HG03457 (cell line): ENCODE measurements at regions not wholly inside any gene's neighbourhood (a gene's known extent, or its start where the extent isn't known, plus 50 kb on each side); places are given as distances from the start of the nearest gene placed in this dataset.
"Not testable (repeated sequence)": the region's sequence is repeated elsewhere in the genome, so short reads cannot be mapped to it uniquely, and the experiment has no call there.

Experiments
- ATAC-seq: cut with Tn5 transposase; IDR thresholded peaks from one replicate; pipeline ENCODE4 v1.9.1; 2021; ENCODE audit warnings: moderate number of reproducible peaks; ENCODE audit not compliant: unreplicated experiment

DNA sequence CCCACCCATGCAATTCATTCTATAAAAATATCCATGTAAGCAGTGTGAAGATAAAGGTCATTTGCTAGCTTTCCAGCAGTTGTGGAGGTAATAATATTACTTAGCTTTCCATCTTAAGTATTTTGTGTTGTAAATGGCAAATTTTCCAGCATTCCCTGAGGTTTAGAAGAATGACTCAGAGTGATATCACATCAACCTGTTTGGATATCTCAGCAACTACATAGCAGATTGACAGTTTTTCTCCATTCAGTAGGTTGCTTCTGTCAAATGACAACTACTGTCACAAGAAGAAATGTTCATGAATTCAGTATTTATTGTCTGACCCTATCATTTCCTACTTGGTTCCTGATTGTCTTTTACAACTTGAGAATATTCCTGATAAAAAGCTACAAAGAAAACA lies 434.9 kb upstream of the GALNTL6 start:
- no peak for ATAC-seq

GRCh38 chr4:171376724-171377123 lies 436.5 kb upstream of the GALNTL6 start:
- ATAC-seq: no peak

- ATAC-seq: no peak
Observed at GRCh38 chr4:171353535-171353934, 459.7 kb upstream of the GALNTL6 start.

GRCh38 chr4:171348090-171348489 lies 465.1 kb upstream of the GALNTL6 start:
- ATAC-seq: no peak

DNA sequence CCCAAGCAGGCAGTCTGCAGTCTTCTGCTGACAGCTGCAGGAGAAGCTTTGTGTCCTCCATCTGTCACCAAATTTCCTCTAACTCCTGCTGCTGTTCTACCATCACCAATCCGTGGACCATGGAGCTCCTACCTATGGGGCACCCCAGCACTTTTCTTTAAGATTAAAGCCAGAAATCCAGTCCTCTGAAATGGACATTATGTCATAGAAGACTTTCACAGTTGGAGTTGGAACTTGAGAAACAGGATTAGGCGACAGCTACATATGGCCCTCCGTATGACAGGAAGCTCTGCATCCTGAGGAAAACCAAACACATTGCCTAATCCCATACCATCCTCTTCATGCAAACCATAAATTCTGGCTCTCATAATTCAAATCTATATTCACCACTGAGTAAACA lies 470.6 kb upstream of the GALNTL6 start:
- ATAC-seq: no peak

DNA sequence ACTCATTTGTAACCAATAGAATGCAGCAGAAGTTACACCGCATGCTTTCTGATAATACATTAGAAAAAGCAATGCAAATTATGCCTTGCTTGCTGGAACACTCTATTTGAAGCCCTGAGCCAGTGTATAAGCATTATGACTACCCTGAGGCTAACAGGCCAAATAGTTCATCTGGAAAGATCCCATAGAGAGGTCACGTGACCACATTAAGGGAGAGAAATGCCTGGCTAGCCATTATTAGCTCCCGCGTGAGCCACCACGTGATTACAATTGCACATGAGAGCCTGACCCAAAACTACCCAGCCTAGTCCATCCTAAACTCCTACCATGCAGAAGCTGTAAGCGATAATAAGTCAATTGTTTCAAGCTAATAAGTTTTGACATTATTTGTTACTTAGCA lies 472.9 kb upstream of the GALNTL6 start:
- no peak for ATAC-seq

- ATAC-seq: no peak
Observed at GRCh38 chr4:171334549-171334948, 478.7 kb upstream of the GALNTL6 start.

DNA sequence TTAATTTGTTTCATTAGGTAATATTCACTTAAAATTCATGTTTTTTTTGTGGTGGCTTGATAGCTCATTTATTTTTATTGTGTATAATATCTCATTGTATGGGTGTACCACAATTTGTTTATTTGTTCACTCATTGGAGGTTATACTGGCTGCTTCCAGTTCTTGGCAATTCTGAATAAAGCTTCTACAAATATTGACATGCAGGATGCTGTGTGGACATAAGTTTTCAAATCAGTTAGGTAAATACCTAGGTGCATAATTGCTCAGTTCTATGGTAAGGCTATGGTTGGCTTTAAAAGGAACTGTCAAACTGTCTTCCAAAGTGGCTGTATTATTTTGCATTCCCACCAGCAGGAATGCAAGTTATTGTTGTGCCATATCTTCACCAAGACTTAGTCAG lies 504.5 kb upstream of the GALNTL6 start:
- no peak for ATAC-seq

GRCh38 chr4:171298048-171298718 lies 515.0 kb upstream of the GALNTL6 start:
- ATAC-seq: not testable (repeated sequence)

- ATAC-seq: no peak
Observed at GRCh38 chr4:171288816-171289432, 524.3 kb upstream of the GALNTL6 start.

DNA sequence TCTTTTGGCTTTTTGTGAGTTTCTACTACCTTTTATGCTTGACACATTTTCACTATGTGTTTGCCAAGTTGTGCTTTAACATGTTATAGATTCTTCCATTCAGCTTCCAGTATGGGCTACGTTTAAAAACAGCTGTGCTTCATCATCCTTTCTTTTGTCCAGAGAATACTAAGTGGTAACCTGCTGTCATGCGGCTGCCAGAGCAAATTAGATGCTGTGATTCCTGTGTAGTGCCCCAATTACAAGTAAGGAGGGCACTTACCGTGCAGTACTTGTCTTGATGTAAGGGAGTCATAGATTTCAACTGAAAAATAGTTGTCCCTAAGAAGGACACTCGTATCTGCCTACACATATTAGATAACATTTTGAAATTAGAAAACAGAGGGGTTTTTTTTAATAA lies 531.8 kb upstream of the GALNTL6 start:
- no peak for ATAC-seq

GRCh38 chr4:171279131-171279530 lies 534.1 kb upstream of the GALNTL6 start:
- no peak for ATAC-seq

- ATAC-seq: no peak
Observed at GRCh38 chr4:171266671-171267070, 546.5 kb upstream of the GALNTL6 start.

- ATAC-seq: no peak
Observed at GRCh38 chr4:171265190-171265818, 547.9 kb upstream of the GALNTL6 start.

GRCh38 chr4:171256223-171256622 lies 557.0 kb upstream of the GALNTL6 start:
- ATAC-seq: no peak

- no peak for ATAC-seq
Observed at GRCh38 chr4:171246948-171247347, 566.3 kb upstream of the GALNTL6 start.

- ATAC-seq: no peak
Observed at GRCh38 chr4:171242831-171243230, 570.4 kb upstream of the GALNTL6 start.

GRCh38 chr4:171239196-171239595 lies 574.0 kb upstream of the GALNTL6 start:
- no peak for ATAC-seq

DNA sequence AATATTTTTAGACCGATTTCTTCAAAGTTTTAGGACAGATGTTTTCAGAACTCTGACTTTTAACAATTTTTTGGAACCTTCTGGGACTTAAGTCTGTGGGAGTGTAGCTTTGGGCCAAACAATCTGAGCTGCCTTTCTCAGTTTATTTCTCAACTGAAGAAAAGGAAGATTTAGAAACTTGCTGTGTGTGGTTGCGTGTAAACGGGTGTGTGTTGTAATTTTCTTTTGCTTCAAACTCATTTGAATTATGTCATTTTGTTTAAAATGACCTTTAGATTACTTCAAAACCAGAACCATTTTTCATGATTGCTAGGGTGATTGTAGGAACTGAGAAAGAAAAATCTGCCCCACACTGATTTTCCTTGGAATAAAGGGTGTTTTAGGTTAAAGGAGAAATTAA lies 577.7 kb upstream of the GALNTL6 start:
- no peak for ATAC-seq

DNA sequence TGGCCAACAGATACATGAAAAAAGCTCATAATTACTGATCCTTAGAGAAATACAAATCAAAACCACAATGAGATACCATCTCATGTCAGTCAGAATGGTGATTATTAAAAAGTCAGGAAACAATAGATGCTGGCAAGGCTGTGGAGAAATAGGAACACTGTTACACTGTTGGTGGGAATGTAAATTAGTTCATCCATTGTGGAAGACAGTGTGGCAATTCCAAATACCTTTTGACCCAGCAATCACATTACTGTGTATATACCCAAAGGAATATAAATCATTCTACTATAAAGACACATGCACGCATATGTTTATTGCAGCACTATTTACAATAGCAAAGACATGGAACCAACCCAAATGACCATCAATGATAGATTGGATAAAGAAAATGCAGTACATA lies 583.9 kb upstream of the GALNTL6 start:
- not testable (repeated sequence) for ATAC-seq

DNA sequence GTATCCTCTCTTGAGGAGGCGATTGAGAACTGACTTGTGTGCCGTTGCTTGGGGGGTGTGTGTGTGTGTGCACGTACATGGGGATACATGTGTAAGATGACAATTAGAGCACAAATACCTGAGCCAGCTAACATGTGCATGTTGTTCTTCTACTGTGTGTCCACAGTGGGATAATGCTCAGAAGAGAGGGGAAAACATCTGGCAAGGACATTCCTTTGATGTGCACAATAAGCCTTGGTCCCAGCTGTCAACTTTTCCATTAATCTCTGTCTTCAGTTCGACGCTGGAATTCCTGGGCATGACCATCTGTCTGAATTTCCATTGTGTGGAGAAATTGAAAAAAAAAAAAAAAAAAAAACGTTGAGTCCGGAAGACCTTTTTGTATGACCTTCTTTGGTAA lies 592.0 kb upstream of the GALNTL6 start:
- no peak for ATAC-seq

- ATAC-seq: no peak
Observed at GRCh38 chr4:171203425-171203824, 609.8 kb upstream of the GALNTL6 start.
